CD4-positive, alpha-beta T cell (primary cell): ENCODE measurements at regions not wholly inside any gene's neighbourhood (a gene's known extent, or its start where the extent isn't known, plus 50 kb on each side); places are given as distances from the start of the nearest gene placed in this dataset.

Source experiments
- ATAC-seq: fragments of 200-7000 bp; cut with Tn5 transposase; one replicate; pipeline ENCODE4 v1.10.0; 2022; ENCODE audit warnings: mild to moderate bottlenecking; ENCODE audit not compliant: poor library complexity
- CTCF ChIA-PET: fragments of 350-600 bp; sonication (Branson Sonifier 250); formaldehyde crosslinking; loops from one replicate; lab custom pipeline; 2021; ENCODE audit warnings: antibody characterized with exemption, inconsistent platforms; lab: Charles Lee
- POLR2A ChIA-PET: fragments of 350-600 bp; sonication (Branson Sonifier 250); formaldehyde crosslinking; loops from one replicate; lab custom pipeline; 2021; ENCODE audit warnings: antibody characterized with exemption, inconsistent platforms; lab: Charles Lee
- DNase-seq, 14 experiments: peaks; one replicate each; pipeline ENCODE4 v3.0.0-alpha.2; 2013 to 2020; ENCODE audit warnings: mixed read lengths in 2 of 14
- H3K27ac ChIP-seq, 2 donors: one replicate each; pipeline versions ENCODE4 v1.5.1 to v1.7.0; 2013; ENCODE audit warnings: low read length in 2 of 2, low read depth in 1 of 2, mild to moderate bottlenecking in 1 of 2
- H3K27me3 ChIP-seq, 2 experiments: 1 replicate in 1 of 2; 2 replicates in 1 of 2; pipeline versions ENCODE4 v1.6.1 to v1.7.0; 2013; ENCODE audit warnings: low read length in 2 of 2, control low read depth in 1 of 2, mild to moderate bottlenecking in 1 of 2, moderate library complexity in 1 of 2; ENCODE audit not compliant: insufficient read depth in 2 of 2, control insufficient read depth in 1 of 2
- H3K36me3 ChIP-seq: one replicate; pipeline ENCODE4 v1.6.1; 2013; ENCODE audit warnings: low read length, control low read depth; ENCODE audit not compliant: insufficient read depth
- H3K4me1 ChIP-seq: one replicate; pipeline ENCODE4 v1.6.1; 2013; ENCODE audit warnings: low read length, control low read depth; ENCODE audit not compliant: insufficient read depth
- H3K4me3 ChIP-seq: one replicate; pipeline ENCODE4 v1.5.1; 2013; ENCODE audit warnings: mild to moderate bottlenecking, low read length, moderate library complexity
- H3K9me3 ChIP-seq, 2 experiments: 1 replicate in 1 of 2; 2 replicates in 1 of 2; pipeline versions ENCODE4 v1.6.1 to v1.7.0; 2013; ENCODE audit warnings: low read length in 2 of 2, mild to moderate bottlenecking in 2 of 2, control low read depth in 1 of 2, moderate library complexity in 1 of 2; ENCODE audit not compliant: control insufficient read depth in 1 of 2, insufficient read depth in 1 of 2
- H3K27ac Mint-ChIP-seq: one replicate; pipeline ENCODE4 v1.8.0; 2020; ENCODE audit warnings: mixed read lengths
- H3K27me3 Mint-ChIP-seq: one replicate; pipeline ENCODE4 v1.8.0; 2021; ENCODE audit warnings: mixed read lengths
- H3K36me3 Mint-ChIP-seq: one replicate; pipeline ENCODE4 v1.8.0; 2021; ENCODE audit warnings: low read depth, mixed read lengths
- H3K4me1 Mint-ChIP-seq: one replicate; pipeline ENCODE4 v1.8.0; 2021; ENCODE audit warnings: low read depth, mixed read lengths
- H3K4me3 Mint-ChIP-seq: one replicate; pipeline ENCODE4 v1.8.0; 2020; ENCODE audit warnings: mild to moderate bottlenecking, mixed read lengths
- H3K9me3 Mint-ChIP-seq: one replicate; pipeline ENCODE4 v1.8.0; 2020; ENCODE audit warnings: mixed read lengths
- intact Hi-C, 2 experiments: fragments of 100-400 bp; cut with DNase I in 1 of 2; cut with micrococcal nuclease in 1 of 2; formaldehyde crosslinking; loops; one replicate each; pipeline versions ENCODE4 v1.15.1 to v1.9.0; 2023 to 2025; cut with DNase I, micrococcal nuclease
- TF ChIP-seq, protein P1 (sequence below): fragments of 200-600 bp; IDR thresholded peaks from one replicate; pipeline ENCODE4 v1.8.0; 2022; ENCODE audit warnings: antibody characterized with exemption, mild to moderate bottlenecking

DNA sequence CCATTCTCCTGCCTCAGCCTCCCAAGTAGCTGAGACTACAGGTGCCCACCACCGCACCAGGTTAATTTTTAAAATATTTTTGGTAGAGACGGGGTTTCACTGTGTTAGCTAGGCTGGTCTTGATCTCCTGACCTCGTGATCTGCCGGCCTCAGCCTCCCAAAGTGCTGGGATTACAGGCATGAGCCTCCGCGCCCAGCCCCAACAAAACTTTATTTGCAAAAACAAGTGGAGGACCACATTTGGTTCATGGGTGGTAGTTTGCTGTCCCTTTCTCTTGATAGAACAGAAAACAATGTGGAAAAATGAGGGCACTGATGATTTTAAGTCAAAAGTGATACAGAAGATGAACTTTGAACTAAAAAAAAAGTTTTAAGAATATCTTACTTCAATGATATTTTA is 121.8 kb upstream of the SERPIND1 start:
- CTCF ChIA-PET: no interaction called here
- POLR2A ChIA-PET: no interaction called here
- no peaks in the 10 kb centered on the region for H3K9me3 Mint-ChIP-seq

DNA sequence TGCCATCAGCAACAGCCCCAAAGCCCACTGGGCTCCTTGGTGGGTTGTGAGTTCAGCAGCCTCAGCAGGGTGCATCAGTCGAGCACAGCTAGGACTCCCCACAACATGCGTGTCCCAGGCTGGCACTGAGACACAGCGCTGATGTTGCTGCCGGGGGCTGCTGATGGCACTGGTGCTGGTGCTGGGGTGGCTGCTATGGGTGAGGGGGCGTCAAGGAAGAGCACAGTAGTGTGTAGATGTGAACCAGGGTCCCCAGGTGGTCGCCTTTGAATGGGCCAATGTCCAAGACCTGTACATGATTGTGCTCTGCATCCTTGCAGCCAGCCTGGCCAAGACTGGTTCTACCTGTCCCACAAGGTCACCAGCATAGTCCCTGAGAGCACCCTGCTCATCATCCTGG is 121.3 kb upstream of the SERPIND1 start:
- no peaks in the 10 kb centered on the region for H3K4me1 ChIP-seq
- CTCF ChIA-PET: no interaction called here
- H3K36me3 ChIP-seq: no peaks in the 10 kb centered on the region
- intact Hi-C loops: no loop called here
- DNase-seq (no peak), ATAC-seq (no peak)
- no peaks in the 10 kb centered on the region for H3K4me1 Mint-ChIP-seq
- no peaks in the 10 kb centered on the region for H3K9me3 ChIP-seq
- H3K27ac ChIP-seq: no peak overlapping the region
- no peak overlapping the region for H3K4me3 ChIP-seq
- H3K27me3 Mint-ChIP-seq: no peaks in the 10 kb centered on the region
- POLR2A ChIA-PET: interaction anchor here (0.6 kb wide), 1 partner anchor 50 kb away, joined by 3 read pairs; no protein-coding TSS in a partner anchor
- H3K27me3 ChIP-seq: no peaks in the 10 kb centered on the region
- H3K9me3 Mint-ChIP-seq: no peaks in the 10 kb centered on the region
- TF ChIP-seq, protein P1, sequence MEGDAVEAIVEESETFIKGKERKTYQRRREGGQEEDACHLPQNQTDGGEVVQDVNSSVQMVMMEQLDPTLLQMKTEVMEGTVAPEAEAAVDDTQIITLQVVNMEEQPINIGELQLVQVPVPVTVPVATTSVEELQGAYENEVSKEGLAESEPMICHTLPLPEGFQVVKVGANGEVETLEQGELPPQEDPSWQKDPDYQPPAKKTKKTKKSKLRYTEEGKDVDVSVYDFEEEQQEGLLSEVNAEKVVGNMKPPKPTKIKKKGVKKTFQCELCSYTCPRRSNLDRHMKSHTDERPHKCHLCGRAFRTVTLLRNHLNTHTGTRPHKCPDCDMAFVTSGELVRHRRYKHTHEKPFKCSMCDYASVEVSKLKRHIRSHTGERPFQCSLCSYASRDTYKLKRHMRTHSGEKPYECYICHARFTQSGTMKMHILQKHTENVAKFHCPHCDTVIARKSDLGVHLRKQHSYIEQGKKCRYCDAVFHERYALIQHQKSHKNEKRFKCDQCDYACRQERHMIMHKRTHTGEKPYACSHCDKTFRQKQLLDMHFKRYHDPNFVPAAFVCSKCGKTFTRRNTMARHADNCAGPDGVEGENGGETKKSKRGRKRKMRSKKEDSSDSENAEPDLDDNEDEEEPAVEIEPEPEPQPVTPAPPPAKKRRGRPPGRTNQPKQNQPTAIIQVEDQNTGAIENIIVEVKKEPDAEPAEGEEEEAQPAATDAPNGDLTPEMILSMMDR: no peak
- H3K27ac Mint-ChIP-seq: no peak overlapping the region
- H3K36me3 Mint-ChIP-seq: no peaks in the 10 kb centered on the region
- no peak overlapping the region for H3K4me3 Mint-ChIP-seq

More for the DNA sequence above, 121.8 kb upstream of the SERPIND1 start:
- TF ChIP-seq, protein P1: no peak
- no peaks in the 10 kb centered on the region for H3K36me3 ChIP-seq
- no peaks in the 10 kb centered on the region for H3K27me3 ChIP-seq
- no peaks in the 10 kb centered on the region for H3K9me3 ChIP-seq
- no peak overlapping the region for H3K4me3 Mint-ChIP-seq
- H3K4me3 ChIP-seq: no peak overlapping the region
- DNase-seq (no peak), ATAC-seq (no peak)
- H3K4me1 Mint-ChIP-seq: no peaks in the 10 kb centered on the region
- no peak overlapping the region for H3K27ac ChIP-seq
- H3K27me3 Mint-ChIP-seq: no peaks in the 10 kb centered on the region
- no peak overlapping the region for H3K27ac Mint-ChIP-seq
- H3K4me1 ChIP-seq: no peaks in the 10 kb centered on the region
- H3K36me3 Mint-ChIP-seq: no peaks in the 10 kb centered on the region
- intact Hi-C loops: no loop called here

DNA sequence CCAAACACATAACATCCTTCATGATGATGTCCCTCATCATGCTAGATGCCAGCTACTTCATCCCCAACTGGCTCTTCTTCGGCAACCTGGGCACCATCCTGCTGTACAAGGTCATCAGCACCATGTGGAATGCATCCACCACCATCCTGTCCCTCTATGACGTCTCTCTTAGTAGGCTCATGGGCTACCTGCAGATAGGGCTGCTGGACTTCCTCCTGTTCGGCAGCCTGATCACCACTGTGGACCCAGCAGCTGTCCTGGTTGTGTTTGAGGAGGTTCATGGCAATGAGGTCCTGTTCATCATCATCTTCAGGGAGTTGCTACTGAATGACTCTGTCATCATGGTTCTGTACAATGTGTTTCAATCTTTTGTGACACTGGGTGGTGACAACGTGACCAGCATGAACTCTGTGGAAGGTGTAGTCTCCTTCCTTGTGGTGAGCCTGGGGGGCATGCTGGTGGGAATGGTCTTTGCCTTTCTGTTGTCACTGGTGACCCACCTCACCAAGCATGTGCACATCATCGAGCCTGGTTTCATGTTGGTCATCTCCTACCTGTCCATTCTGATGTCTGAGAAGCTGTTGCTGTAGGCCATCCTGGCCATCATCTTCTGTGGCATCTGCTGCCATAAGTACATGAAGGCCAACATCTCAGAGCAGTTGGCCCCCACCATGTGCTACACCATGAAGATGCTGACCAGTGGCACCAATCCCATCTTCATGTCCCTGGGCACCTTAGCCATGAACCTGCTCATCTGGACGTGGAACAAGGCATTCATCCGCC is 120.7 kb upstream of the SERPIND1 start:
- Histone ChIP-seq H3K27ac (no peak overlapping the region), H3K4me3 (no peak overlapping the region), H3K4me1 (no peaks in the 10 kb centered on the region), H3K36me3 (no peaks in the 10 kb centered on the region), H3K9me3 (no peaks in the 10 kb centered on the region), H3K27me3 (no peaks in the 10 kb centered on the region)
- POLR2A ChIA-PET: interaction anchor here (0.6 kb wide), 1 partner anchor 50 kb away, joined by 3 read pairs; no protein-coding TSS in a partner anchor
- DNase-seq (no peak), ATAC-seq (no peak)
- CTCF ChIA-PET: no interaction called here
- H3K4me1 Mint-ChIP-seq: no peaks in the 10 kb centered on the region
- intact Hi-C loops: no loop called here
- H3K4me3 Mint-ChIP-seq: no peak overlapping the region
- H3K36me3 Mint-ChIP-seq: no peaks in the 10 kb centered on the region
- no peaks in the 10 kb centered on the region for H3K9me3 Mint-ChIP-seq
- H3K27ac Mint-ChIP-seq: no peak overlapping the region
- TF ChIP-seq, protein P1: no peak
- H3K27me3 Mint-ChIP-seq: no peaks in the 10 kb centered on the region
